Glutamatergic neuron (in vitro differentiated cells): ENCODE measurements at regions not wholly inside any gene's neighbourhood (a gene's known extent, or its start where the extent isn't known, plus 50 kb on each side); places are given as distances from the start of the nearest gene placed in this dataset.
A peak's percentile ranks its signal among the peaks of the same experiment; 100 is the strongest.
"Not testable (repeated sequence)": the region's sequence is repeated elsewhere in the genome, so short reads cannot be mapped to it uniquely, and the experiment has no call there.

ENCODE experiments used
- DNase-seq: peaks from one replicate; pipeline ENCODE4 v3.0.0; 2022
- H3K27ac Mint-ChIP-seq: one replicate; pipeline ENCODE4 v1.8.0; 2020; ENCODE audit warnings: mild to moderate bottlenecking, mixed read lengths, inconsistent platforms; ENCODE audit not compliant: unreplicated experiment
- H3K27me3 Mint-ChIP-seq: one replicate; pipeline ENCODE4 v1.8.0; 2020; ENCODE audit warnings: mild to moderate bottlenecking, moderate library complexity, mixed read lengths, inconsistent platforms; ENCODE audit not compliant: unreplicated experiment
- H3K36me3 Mint-ChIP-seq: one replicate; pipeline ENCODE4 v1.8.0; 2020; ENCODE audit warnings: mild to moderate bottlenecking, mixed read lengths, inconsistent platforms; ENCODE audit not compliant: unreplicated experiment
- H3K4me1 Mint-ChIP-seq: one replicate; pipeline ENCODE4 v1.8.0; 2020; ENCODE audit warnings: mild to moderate bottlenecking, low read depth, mixed read lengths, inconsistent platforms; ENCODE audit not compliant: unreplicated experiment
- H3K4me3 Mint-ChIP-seq: one replicate; pipeline ENCODE4 v1.8.0; 2020; ENCODE audit warnings: mild to moderate bottlenecking, mixed read lengths, inconsistent platforms; ENCODE audit not compliant: unreplicated experiment
- H3K9me3 Mint-ChIP-seq: one replicate; pipeline ENCODE4 v1.8.0; 2020; ENCODE audit warnings: mild to moderate bottlenecking, moderate library complexity, mixed read lengths, inconsistent platforms; ENCODE audit not compliant: unreplicated experiment
- TF ChIP-seq, protein P1 (sequence below): fragments of 200-600 bp; sonication (generic); IDR thresholded peaks from one replicate; pipeline ENCODE4 v1.5.0; 2021; ENCODE audit not compliant: partially characterized antibody, unreplicated experiment

- TF ChIP-seq, protein P1, sequence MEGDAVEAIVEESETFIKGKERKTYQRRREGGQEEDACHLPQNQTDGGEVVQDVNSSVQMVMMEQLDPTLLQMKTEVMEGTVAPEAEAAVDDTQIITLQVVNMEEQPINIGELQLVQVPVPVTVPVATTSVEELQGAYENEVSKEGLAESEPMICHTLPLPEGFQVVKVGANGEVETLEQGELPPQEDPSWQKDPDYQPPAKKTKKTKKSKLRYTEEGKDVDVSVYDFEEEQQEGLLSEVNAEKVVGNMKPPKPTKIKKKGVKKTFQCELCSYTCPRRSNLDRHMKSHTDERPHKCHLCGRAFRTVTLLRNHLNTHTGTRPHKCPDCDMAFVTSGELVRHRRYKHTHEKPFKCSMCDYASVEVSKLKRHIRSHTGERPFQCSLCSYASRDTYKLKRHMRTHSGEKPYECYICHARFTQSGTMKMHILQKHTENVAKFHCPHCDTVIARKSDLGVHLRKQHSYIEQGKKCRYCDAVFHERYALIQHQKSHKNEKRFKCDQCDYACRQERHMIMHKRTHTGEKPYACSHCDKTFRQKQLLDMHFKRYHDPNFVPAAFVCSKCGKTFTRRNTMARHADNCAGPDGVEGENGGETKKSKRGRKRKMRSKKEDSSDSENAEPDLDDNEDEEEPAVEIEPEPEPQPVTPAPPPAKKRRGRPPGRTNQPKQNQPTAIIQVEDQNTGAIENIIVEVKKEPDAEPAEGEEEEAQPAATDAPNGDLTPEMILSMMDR = no peak
- Mint-ChIP-seq H3K27me3 (peaks cover 8% of the 10 kb centered on the region), H3K4me1 (no peaks in the 10 kb centered on the region), H3K27ac (no peak overlapping the region), H3K9me3 (no peaks in the 10 kb centered on the region), H3K4me3 (no peak overlapping the region), H3K36me3 (no peaks in the 10 kb centered on the region)
- peak; percentile 33 for DNase-seq
These were observed 150.6 kb downstream of the HRH4 start for GRCh38 chr18:24611075-24611474.

GRCh38 chr18:24613896-24614640 lies 153.6 kb downstream of the HRH4 start:
- TF ChIP-seq, protein P1 = no peak
- no peaks in the 10 kb centered on the region for H3K4me1 Mint-ChIP-seq
- no peak overlapping the region for H3K27ac Mint-ChIP-seq
- H3K4me3 Mint-ChIP-seq = no peak overlapping the region
- DNase-seq = no peak
- H3K9me3 Mint-ChIP-seq = no peaks in the 10 kb centered on the region
- no peaks in the 10 kb centered on the region for H3K36me3 Mint-ChIP-seq
- peaks cover 7% of the 10 kb centered on the region for H3K27me3 Mint-ChIP-seq

DNA sequence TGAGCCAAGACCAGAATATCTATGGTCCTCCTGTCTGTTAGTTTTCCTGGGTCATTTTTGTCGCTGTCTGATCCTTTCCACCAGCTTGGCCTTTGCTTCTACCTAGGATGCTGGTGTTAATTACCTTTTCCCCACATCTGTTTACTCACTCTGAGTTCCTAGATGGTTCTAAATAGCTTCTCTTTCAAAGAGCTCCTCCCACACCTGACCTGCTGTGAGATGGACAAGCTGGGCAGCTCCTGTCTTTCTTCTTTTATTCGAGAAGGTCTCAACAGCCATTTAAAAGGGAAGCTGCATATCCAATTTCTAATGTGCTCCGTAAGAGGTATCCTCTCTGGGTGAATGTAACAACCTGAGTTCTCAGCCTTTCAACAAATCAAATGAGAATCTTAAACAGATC lies 156.2 kb downstream of the HRH4 start:
- Mint-ChIP-seq H3K27ac (no peak overlapping the region), H3K4me1 (no peaks in the 10 kb centered on the region), H3K27me3 (peaks cover 5% of the 10 kb centered on the region), H3K9me3 (no peaks in the 10 kb centered on the region), H3K36me3 (no peaks in the 10 kb centered on the region), H3K4me3 (no peak overlapping the region)
- TF ChIP-seq, protein P1 = no peak
- DNase-seq = no peak

- not testable (repeated sequence) for H3K36me3 Mint-ChIP-seq, DNase-seq, H3K4me1 Mint-ChIP-seq, H3K9me3 Mint-ChIP-seq, H3K27me3 Mint-ChIP-seq, H3K4me3 Mint-ChIP-seq, H3K27ac Mint-ChIP-seq
These were observed 164.0 kb downstream of the HRH4 start for GRCh38 chr18:24624421-24624820.

GRCh38 chr18:24627644-24628315 lies 167.3 kb downstream of the HRH4 start:
- Mint-ChIP-seq H3K27ac (no peak overlapping the region), H3K4me3 (no peak overlapping the region), H3K36me3 (peaks cover 3% of the 10 kb centered on the region), H3K9me3 (peaks cover 5% of the 10 kb centered on the region), H3K27me3 (peaks cover 3% of the 10 kb centered on the region), H3K4me1 (peaks cover 22% of the 10 kb centered on the region)
- TF ChIP-seq, protein P1 = no peak
- no peak for DNase-seq
